Spleen (tissue), 7 donors: ENCODE measurements at regions not wholly inside any gene's neighbourhood (a gene's known extent, or its start where the extent isn't known, plus 50 kb on each side); places are given as distances from the start of the nearest gene placed in this dataset.

ENCODE experiments used
- CTCF ChIP-seq, 11 experiments: fragments of 200-600 bp in 7 of 11; fragments of 450-650 bp in 4 of 11; sonication (generic) in 4 of 11; IDR thresholded peaks in 8 of 11; conservative IDR thresholded peaks in 3 of 11; 1 replicate in 7 of 11; 2 replicates in 4 of 11; pipeline versions ENCODE4 v1.4.0 to v1.8.0; 2016 to 2021; ENCODE audit warnings: antibody characterized with exemption in 11 of 11, inconsistent platforms in 4 of 11, mild to moderate bottlenecking in 1 of 11
- POLR2AphosphoS5 ChIP-seq, 3 donors: sonication (generic); formaldehyde crosslinking; IDR thresholded peaks; one replicate each; pipeline ENCODE4 v1.5.1; 2017; ENCODE audit warnings: antibody characterized with exemption in 3 of 3
- donor health status: DM: no; HTN: no; CAD: no; lungs with moderate emphysema.
- donor health status: DM: no; HTN: no; CAD: no.
- donor health status: DM: no; HTN: no; CAD: no.

DNA sequence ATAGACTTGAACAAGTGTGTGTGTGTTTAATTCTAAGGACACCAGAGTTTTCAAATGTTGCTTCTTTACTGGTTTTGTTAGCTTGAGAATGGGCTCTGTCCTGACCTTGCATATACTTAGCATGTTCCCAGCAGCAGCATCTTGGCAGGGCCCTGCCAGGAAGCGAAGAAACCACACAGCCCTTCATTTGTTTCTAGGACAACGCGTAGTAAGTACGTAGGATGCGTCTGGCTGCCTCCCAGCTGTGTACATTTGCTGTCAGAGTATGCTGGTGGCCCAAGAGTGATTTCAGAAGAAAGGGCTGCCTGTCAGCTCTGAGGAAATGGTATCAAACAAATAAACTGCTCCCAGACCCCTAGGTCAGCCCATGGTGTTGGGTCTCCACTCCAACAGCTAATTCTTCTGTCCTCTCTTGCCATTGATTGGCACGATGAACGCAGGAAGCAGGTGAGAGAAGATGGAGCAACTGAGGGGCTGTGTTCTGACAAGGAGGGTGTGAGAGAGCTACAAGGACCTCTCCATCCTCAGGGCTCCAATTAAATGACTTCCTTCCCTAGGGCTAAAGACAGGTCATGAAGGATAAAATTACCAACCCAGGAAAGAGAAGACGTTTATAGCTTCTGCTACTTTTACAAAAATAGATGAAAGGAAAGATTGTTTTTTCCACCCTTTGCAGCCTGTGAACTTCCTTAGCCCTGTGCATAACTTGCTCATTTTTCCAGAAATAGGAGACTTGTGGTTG is 55.9 kb upstream of the HDDC2 start:
- TF ChIP-seq CTCF (IDR thresholded peaks at IDR 0.05 in 8 of 11, conservative IDR thresholded peaks at IDR 0.05 in 3 of 11) = no peak
- peak in 1 of 3 donors; percentile 24 for TF ChIP-seq POLR2AphosphoS5 (IDR thresholded peaks at IDR 0.05)
